H54 (cell line): ENCODE measurements at regions not wholly inside any gene's neighbourhood (a gene's known extent, or its start where the extent isn't known, plus 50 kb on each side); places are given as distances from the start of the nearest gene placed in this dataset.
"Not testable (repeated sequence)": the region's sequence is repeated elsewhere in the genome, so short reads cannot be mapped to it uniquely, and the experiment has no call there.

Experiments
- DNase-seq: peaks from one replicate; pipeline ENCODE4 v3.0.0; 2011; ENCODE audit warnings: low spot score, mixed read lengths; ENCODE audit not compliant: insufficient read length
- FAIRE-seq: peaks from 3 replicates; lab custom pipeline; 2011; peaks lifted over from hg19 to GRCh38; lab: Jason Lieb, UNC
- POLR2A ChIP-seq: IDR thresholded peaks from 2 replicates; pipeline ENCODE4 v1.6.1; 2011; ENCODE audit warnings: low read depth, mild to moderate bottlenecking, low read length

DNA sequence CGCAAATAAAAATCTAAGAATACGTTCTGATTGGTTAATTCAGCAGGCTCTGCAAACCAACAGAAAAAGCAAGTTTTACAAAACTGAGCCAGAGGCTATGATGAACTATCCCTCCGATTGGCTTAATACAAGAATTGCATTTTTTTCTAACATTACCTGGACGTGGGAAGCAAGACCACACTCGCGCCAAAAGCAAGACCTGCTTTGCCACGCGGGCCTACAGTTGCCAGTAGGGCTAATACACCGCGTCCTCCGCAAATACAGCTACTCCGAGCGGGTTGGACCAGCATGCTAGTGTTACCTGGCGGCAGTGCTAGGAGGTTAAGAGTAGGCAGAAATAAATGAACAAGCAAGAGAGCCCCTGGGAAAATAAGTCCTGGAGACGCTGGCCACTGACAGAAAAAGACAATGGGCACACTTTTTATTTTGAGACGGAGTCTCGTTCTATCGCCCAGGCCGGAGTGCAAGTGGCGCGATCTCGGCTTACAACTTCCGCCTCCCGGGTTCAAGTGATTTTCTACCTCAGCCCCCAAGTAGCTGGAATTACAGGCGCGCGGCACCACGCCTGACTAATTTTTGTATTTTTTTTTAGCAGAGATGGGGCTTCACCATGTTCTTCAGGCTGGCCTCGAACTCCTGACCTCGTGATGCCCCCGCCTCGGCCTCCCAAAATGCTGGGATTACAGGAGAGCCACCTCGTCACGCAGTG lies 131.9 kb upstream of the BTN3A2 start:
- no peak for TF ChIP-seq POLR2A
- FAIRE-seq (no peak), DNase-seq (no peak)

DNA sequence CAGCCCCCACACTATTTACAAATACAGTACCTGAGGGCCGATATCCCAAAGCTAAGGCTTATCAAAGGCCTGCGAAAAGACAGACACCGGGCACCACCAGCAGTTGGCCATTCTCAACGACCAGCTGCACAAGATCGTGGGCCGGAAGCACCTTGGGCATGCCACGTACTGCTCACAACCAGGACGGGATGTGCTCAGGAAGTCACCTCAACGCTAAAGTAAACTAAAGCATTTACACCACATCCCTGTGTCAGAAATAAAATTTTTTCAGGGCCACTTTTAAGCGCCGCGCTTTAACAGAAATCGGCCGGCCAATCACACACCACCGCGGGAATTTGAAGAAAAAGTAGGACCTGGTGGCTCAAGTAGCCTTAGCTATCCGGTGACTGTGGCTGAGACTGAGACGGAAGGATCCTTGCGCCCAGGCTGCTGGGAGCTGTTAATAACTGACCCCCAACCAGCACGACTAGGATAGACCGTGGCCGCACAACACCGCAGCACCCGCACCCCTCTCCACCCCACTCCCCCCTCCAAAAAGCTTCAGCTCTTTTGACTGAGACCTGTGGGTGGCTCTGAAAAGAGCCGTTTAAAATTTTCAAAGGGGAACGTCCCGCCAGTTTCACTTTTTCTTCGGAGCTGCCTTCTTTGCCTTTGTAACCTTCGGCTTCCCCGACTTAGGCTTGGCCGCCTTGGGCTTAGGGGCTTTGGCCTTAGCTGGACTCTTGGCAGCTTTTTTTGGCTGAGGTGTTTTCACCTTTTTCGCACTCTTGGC lies 131.2 kb upstream of the BTN3A2 start:
- FAIRE-seq: no peak
- DNase-seq: no peak
- peak; percentile 43; the same call in 1 of the 2 replicates for TF ChIP-seq POLR2A

GRCh38 chr6:26234421-26235301 lies 130.3 kb upstream of the BTN3A2 start:
- TF ChIP-seq POLR2A: peak; percentile 53
- FAIRE-seq (peak; percentile 52), DNase-seq (no peak)

DNA sequence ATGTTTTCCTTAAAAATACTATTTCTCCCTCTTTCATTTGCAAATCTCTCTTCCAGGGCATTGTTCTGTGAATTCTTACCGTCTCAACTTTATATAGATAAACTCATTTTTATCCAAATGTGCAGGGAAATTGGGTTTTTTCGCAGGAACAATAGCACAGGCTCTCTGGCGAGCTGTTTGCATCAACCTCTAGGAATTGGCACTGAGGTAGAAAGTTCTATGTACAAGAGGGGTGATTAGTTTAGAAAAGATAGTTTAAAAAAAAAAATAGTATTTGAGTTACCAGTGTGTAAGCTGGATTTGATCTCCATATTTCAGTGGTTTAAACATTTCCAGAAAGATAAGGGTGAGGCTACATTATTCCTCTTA lies 129.7 kb upstream of the BTN3A2 start:
- FAIRE-seq (no peak), DNase-seq (no peak)
- no peak for TF ChIP-seq POLR2A

GRCh38 chr6:26239415-26239814 lies 125.6 kb upstream of the BTN3A2 start:
- not testable (repeated sequence) for FAIRE-seq, DNase-seq

DNA sequence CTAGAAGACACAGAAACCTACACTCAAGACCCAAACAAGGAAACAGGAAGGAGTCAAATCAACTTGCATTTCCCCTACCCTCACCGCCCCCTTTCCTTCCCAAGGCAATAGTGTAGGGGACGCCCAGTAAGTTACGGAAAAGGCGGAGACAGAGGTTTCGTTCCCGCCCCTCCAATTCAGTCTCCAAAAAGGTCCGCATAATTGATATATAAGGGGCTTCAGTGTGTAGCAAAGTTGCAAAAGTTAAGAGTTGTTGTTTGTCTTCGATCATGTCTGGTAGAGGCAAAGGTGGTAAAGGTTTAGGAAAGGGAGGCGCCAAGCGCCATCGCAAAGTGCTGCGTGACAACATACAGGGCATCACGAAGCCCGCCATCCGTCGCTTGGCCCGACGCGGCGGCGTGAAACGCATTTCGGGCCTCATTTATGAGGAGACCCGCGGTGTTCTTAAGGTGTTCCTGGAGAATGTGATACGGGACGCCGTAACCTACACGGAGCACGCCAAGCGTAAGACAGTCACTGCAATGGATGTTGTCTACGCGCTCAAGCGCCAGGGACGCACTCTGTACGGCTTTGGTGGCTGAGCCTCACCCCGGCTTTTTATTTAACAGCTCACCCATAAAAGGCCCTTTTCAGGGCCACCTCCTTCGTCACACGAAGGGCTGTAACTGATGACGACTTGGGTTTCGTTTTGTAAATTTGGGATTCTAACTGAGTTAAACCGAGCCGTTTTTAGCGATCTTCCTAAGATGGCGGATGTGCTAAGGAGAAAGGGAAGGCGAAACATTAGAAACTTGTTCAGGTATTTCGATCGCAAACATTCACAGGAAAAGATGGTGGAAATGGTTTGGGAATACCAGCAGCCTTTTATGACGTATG lies 124.6 kb upstream of the BTN3A2 start:
- DNase-seq (no peak), FAIRE-seq (no peak)
- TF ChIP-seq POLR2A: no peak

GRCh38 chr6:26241033-26241895 lies 123.7 kb upstream of the BTN3A2 start:
- no peak for DNase-seq
- TF ChIP-seq POLR2A: no peak
- FAIRE-seq: no peak

GRCh38 chr6:26243132-26243531 lies 121.9 kb upstream of the BTN3A2 start:
- no peak for FAIRE-seq
- no peak for TF ChIP-seq POLR2A
- DNase-seq: no peak

DNA sequence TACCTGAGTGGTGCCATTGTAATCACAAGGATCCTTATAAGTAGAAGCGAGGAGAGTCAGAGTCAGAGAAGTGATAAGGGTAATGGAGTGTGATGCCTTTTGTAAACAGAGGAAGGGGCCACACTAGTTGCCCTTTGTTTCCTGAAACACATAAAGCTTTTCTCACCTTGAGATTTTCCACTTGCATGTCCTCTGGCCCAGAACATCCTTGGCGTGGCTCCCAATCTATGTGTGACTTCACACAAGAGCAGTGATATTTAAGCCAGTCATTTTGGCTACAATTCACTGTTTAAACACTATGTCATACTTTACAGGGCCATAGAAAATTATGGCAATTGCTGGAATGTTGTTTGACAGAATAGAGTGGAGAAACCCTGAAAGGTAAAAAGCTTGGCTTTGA lies 121.2 kb upstream of the BTN3A2 start:
- no peak for TF ChIP-seq POLR2A
- DNase-seq (no peak), FAIRE-seq (no peak)

DNA sequence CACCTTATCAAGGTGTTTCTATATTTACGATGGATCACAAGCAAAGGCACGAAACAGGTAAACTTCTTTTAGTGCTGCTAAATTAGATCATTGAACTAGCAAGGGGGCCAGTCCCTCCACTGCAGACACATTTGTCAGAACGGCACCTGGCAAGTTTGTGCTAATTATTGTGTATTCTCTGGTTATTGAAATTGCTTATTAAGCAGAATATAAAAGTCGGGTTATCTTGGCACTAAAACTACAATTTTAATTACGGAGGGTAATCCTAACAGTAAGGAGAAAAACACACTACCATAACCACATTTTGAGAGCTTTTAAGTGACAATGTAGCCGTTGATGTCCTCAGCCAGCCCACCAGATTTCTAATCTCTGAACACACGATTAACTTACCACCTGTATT lies 118.9 kb upstream of the BTN3A2 start:
- no peak for DNase-seq
- no peak for TF ChIP-seq POLR2A
- no peak for FAIRE-seq

DNA sequence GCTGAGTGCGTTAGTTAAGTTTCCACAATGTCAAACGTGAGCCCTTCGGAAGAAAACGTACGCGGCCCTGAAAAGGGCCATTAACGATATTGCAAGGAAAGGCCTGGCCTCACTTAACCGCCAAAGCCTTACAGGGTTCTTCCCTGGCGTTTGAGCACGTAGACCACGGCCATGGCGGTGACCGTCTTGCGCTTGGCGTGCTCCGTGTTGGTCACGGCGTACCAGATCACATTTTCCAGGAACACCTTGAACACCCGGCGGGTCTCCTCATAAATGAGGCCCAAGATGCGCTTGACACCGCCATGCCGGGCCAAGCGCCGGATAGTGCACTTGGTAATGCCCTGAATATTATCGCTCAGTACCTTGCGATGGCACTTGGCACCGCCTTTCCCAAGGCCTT lies 118.4 kb upstream of the BTN3A2 start:
- DNase-seq (no peak), FAIRE-seq (no peak)
- no peak for TF ChIP-seq POLR2A

GRCh38 chr6:26249707-26249956 lies 115.4 kb upstream of the BTN3A2 start:
- FAIRE-seq: no peak
- TF ChIP-seq POLR2A: peak; percentile 27; the same call in 1 of the 2 replicates
- no peak for DNase-seq
